ENCODE measurements at regions not wholly inside any gene's neighbourhood (a gene's known extent, or its start where the extent isn't known, plus 50 kb on each side); places are given as distances from the start of the nearest gene placed in this dataset.

DNA sequence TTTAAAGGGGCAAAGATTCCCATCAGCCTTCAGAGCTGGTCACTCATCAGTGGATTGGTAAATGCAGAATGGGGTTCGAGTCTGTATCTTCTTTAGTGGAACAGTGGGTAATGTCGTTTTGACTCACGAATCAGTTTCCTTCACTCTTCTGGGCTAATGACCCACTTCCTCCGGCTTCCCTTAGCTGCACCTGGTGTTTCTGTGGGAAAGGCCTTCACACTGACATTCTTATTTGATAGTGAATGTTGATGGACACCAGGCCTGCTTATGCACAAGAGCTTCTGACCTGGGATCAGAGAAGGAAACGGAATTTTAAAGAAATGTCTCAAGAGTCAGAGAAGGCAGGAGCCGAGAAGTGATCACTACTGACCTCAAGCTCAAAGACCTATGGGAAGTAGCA is 272.0 kb upstream of the SULF2 start:
- peaks cover under 1% of the 10 kb centered on the region; the same call in 1 of the 2 replicates for H3K79me2 ChIP-seq (ENCODE audit: control insufficient read depth, low read length)
- H3F3A ChIP-seq (ENCODE audit: control insufficient read depth, insufficient read depth), result no peaks in the 10 kb centered on the region
- no peaks in the 10 kb centered on the region for H3K4me1 ChIP-seq (ENCODE audit: control insufficient read depth, low read length)
- no peak overlapping the region for H3K4me3 ChIP-seq (ENCODE audit: low read length)
- H3K4me2 ChIP-seq (ENCODE audit: low read length), result no peak overlapping the region
- H3K36me3 ChIP-seq (ENCODE audit: control insufficient read depth, low read length), result no peaks in the 10 kb centered on the region
- H3K27me3 ChIP-seq (ENCODE audit: control insufficient read depth, low read length), result no peaks in the 10 kb centered on the region
- no peaks in the 10 kb centered on the region for H3K9me2 ChIP-seq (replicated peaks; ENCODE audit: control insufficient read depth, low read length)
- H3K27ac ChIP-seq (ENCODE audit: low read depth, low read length), result no peak overlapping the region
- H4K20me1 ChIP-seq (ENCODE audit: control insufficient read depth, insufficient read depth, low read depth, low read length), result no peaks in the 10 kb centered on the region
- TF ChIP-seq, protein P1, sequence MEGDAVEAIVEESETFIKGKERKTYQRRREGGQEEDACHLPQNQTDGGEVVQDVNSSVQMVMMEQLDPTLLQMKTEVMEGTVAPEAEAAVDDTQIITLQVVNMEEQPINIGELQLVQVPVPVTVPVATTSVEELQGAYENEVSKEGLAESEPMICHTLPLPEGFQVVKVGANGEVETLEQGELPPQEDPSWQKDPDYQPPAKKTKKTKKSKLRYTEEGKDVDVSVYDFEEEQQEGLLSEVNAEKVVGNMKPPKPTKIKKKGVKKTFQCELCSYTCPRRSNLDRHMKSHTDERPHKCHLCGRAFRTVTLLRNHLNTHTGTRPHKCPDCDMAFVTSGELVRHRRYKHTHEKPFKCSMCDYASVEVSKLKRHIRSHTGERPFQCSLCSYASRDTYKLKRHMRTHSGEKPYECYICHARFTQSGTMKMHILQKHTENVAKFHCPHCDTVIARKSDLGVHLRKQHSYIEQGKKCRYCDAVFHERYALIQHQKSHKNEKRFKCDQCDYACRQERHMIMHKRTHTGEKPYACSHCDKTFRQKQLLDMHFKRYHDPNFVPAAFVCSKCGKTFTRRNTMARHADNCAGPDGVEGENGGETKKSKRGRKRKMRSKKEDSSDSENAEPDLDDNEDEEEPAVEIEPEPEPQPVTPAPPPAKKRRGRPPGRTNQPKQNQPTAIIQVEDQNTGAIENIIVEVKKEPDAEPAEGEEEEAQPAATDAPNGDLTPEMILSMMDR (IDR thresholded peaks at IDR 0.05; ENCODE audit: low read depth, low read length, poor library complexity, severe bottlenecking), result no peak
- no peak for TF ChIP-seq EZH2phosphoT487 (IDR thresholded peaks at IDR 0.05; ENCODE audit: borderline replicate concordance, low read length)
- H3K9me3 ChIP-seq (ENCODE audit: control insufficient read depth, insufficient read depth, low read length), result peaks cover 3% of the 10 kb centered on the region; the same call in 1 of the 2 replicates

DNA sequence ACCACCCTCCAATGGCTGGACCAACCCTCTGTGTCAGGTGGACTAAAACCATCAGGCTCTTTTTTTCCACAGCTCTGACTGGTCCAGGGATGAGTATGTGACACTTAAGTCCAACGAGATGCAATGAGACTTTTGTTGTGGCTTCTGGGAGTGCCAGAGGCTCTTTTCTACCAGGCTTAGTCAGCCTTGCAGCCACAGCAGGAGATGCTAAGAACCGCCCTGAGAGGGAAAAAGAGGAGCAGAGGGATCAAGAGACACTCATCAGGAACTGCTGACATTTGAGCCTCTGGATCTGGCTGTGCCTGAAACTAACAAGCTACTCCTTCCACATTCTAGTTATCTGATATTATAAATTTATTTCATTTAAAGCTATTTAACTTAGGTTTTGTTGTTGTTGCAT is 270.9 kb upstream of the SULF2 start:
- no peaks in the 10 kb centered on the region for H3K36me3 ChIP-seq (ENCODE audit: control insufficient read depth, low read length)
- H3K27ac ChIP-seq (ENCODE audit: low read depth, low read length), result no peak overlapping the region
- peaks cover 3% of the 10 kb centered on the region; the same call in 1 of the 2 replicates for H3K9me3 ChIP-seq (ENCODE audit: control insufficient read depth, insufficient read depth, low read length)
- no peak overlapping the region for H3K4me3 ChIP-seq (ENCODE audit: low read length)
- H3K4me2 ChIP-seq (ENCODE audit: low read length), result no peak overlapping the region
- TF ChIP-seq EZH2phosphoT487 (IDR thresholded peaks at IDR 0.05; ENCODE audit: borderline replicate concordance, low read length), result no peak
- TF ChIP-seq, protein P1 (IDR thresholded peaks at IDR 0.05; ENCODE audit: low read depth, low read length, poor library complexity, severe bottlenecking), result no peak
- no peaks in the 10 kb centered on the region for H3K4me1 ChIP-seq (ENCODE audit: control insufficient read depth, low read length)
- no peaks in the 10 kb centered on the region for H4K20me1 ChIP-seq (ENCODE audit: control insufficient read depth, insufficient read depth, low read depth, low read length)
- no peaks in the 10 kb centered on the region for H3F3A ChIP-seq (ENCODE audit: control insufficient read depth, insufficient read depth)
- peaks cover 4% of the 10 kb centered on the region; the same call in 1 of the 2 replicates for H3K79me2 ChIP-seq (ENCODE audit: control insufficient read depth, low read length)
- no peaks in the 10 kb centered on the region for H3K9me2 ChIP-seq (replicated peaks; ENCODE audit: control insufficient read depth, low read length)
- H3K27me3 ChIP-seq (ENCODE audit: control insufficient read depth, low read length), result no peaks in the 10 kb centered on the region; the same call in 1 of the 2 replicates

DNA sequence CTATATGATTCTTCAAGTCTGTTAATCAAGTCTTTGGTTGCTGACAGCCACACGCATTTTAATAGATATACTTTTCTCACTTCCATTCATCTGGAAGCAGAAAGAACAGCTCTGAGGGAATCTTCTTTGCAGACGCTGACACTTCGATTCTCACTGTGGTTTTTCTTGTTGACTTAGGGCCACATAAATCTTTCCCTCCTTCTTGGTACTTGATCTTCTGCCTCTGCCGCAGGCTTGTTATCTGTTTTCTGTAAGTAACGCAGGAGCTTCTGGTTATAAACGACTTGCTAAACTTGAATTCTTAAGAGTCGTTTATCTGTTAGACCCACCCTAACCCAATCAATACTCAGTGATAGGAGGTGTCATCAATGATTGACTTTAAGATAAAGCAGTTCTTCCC is 268.8 kb upstream of the SULF2 start:
- H3K27me3 ChIP-seq (ENCODE audit: control insufficient read depth, low read length), result no peaks in the 10 kb centered on the region; the same call in 1 of the 2 replicates
- peaks cover 4% of the 10 kb centered on the region; the same call in 1 of the 2 replicates for H3K79me2 ChIP-seq (ENCODE audit: control insufficient read depth, low read length)
- no peak overlapping the region for H3K4me3 ChIP-seq (ENCODE audit: low read length)
- TF ChIP-seq, protein P1 (IDR thresholded peaks at IDR 0.05; ENCODE audit: low read depth, low read length, poor library complexity, severe bottlenecking), result no peak
- no peak for TF ChIP-seq EZH2phosphoT487 (IDR thresholded peaks at IDR 0.05; ENCODE audit: borderline replicate concordance, low read length)
- no peak overlapping the region for H3K4me2 ChIP-seq (ENCODE audit: low read length)
- H3K36me3 ChIP-seq (ENCODE audit: control insufficient read depth, low read length), result no peaks in the 10 kb centered on the region
- no peaks in the 10 kb centered on the region for H3F3A ChIP-seq (ENCODE audit: control insufficient read depth, insufficient read depth)
- no peaks in the 10 kb centered on the region for H3K9me2 ChIP-seq (replicated peaks; ENCODE audit: control insufficient read depth, low read length)
- H4K20me1 ChIP-seq (ENCODE audit: control insufficient read depth, insufficient read depth, low read depth, low read length), result no peaks in the 10 kb centered on the region
- H3K4me1 ChIP-seq (ENCODE audit: control insufficient read depth, low read length), result no peaks in the 10 kb centered on the region
- H3K9me3 ChIP-seq (ENCODE audit: control insufficient read depth, insufficient read depth, low read length), result peaks cover 1% of the 10 kb centered on the region; the same call in 1 of the 2 replicates
- no peak overlapping the region for H3K27ac ChIP-seq (ENCODE audit: low read depth, low read length)
